HepG2 (cell line): ENCODE measurements at regions not wholly inside any gene's neighbourhood (a gene's known extent, or its start where the extent isn't known, plus 50 kb on each side); places are given as distances from the start of the nearest gene placed in this dataset.

ENCODE experiments used
- PHF21A ChIP-seq: sonication (generic); formaldehyde crosslinking; IDR thresholded peaks from 2 replicates; pipeline ENCODE4 v1.5.0; 2020; ENCODE audit warnings: mild to moderate bottlenecking, missing genetic modification reagents
- PRDM10 ChIP-seq: sonication (generic); formaldehyde crosslinking; IDR thresholded peaks from 2 replicates; pipeline ENCODE4 v1.4.0; 2020; ENCODE audit warnings: low read depth, missing genetic modification reagents
- RELA ChIP-seq: sonication (generic); formaldehyde crosslinking; IDR thresholded peaks from 2 replicates; pipeline ENCODE4 v1.4.0; 2020; ENCODE audit warnings: missing genetic modification reagents
- RFXANK ChIP-seq: IDR thresholded peaks from 2 replicates; pipeline ENCODE4 v1.6.1; 2016
- SRSF4 ChIP-seq: fragments of 200-400 bp; formaldehyde crosslinking; IDR thresholded peaks from one replicate; pipeline ENCODE4 v1.6.1; 2018; ENCODE audit warnings: mild to moderate bottlenecking, low read depth, low read length, moderate library complexity; ENCODE audit not compliant: poor library complexity, severe bottlenecking
- TMF1 ChIP-seq: sonication (generic); formaldehyde crosslinking; IDR thresholded peaks from 2 replicates; pipeline ENCODE4 v1.8.1; 2022; ENCODE audit warnings: low read depth, missing genetic modification reagents
- ZHX1 ChIP-seq: sonication (generic); formaldehyde crosslinking; IDR thresholded peaks from 2 replicates; pipeline ENCODE4 v1.8.1; 2022; ENCODE audit warnings: low read depth, mild to moderate bottlenecking, missing genetic modification reagents
- ZNF121 ChIP-seq: sonication (generic); formaldehyde crosslinking; IDR thresholded peaks from 2 replicates; pipeline ENCODE4 v1.5.0; 2020; ENCODE audit warnings: mild to moderate bottlenecking, missing genetic modification reagents
- TF ChIP-seq, protein P1 (sequence below): sonication (generic); formaldehyde crosslinking; IDR thresholded peaks from 2 replicates; pipeline ENCODE4 v1.5.0; 2020; ENCODE audit warnings: mild to moderate bottlenecking, missing genetic modification reagents, moderate library complexity
- TF ChIP-seq, protein P2 (sequence below): IDR thresholded peaks from 2 replicates; pipeline ENCODE4 v1.6.1; 2012; ENCODE audit warnings: inconsistent platforms

GRCh38 chr2:34179511-34179910, 580.4 kb upstream of the FAM98A start:
- TF ChIP-seq, protein P1, sequence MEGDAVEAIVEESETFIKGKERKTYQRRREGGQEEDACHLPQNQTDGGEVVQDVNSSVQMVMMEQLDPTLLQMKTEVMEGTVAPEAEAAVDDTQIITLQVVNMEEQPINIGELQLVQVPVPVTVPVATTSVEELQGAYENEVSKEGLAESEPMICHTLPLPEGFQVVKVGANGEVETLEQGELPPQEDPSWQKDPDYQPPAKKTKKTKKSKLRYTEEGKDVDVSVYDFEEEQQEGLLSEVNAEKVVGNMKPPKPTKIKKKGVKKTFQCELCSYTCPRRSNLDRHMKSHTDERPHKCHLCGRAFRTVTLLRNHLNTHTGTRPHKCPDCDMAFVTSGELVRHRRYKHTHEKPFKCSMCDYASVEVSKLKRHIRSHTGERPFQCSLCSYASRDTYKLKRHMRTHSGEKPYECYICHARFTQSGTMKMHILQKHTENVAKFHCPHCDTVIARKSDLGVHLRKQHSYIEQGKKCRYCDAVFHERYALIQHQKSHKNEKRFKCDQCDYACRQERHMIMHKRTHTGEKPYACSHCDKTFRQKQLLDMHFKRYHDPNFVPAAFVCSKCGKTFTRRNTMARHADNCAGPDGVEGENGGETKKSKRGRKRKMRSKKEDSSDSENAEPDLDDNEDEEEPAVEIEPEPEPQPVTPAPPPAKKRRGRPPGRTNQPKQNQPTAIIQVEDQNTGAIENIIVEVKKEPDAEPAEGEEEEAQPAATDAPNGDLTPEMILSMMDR (CRISPR knock-in tag), result no peak
- TF ChIP-seq SRSF4 (no peak), ZHX1 (CRISPR knock-in tag) (no peak), RELA (no peak), TMF1 (no peak), PRDM10 (CRISPR knock-in tag) (no peak), RFXANK (CRISPR knock-in tag) (no peak), ZNF121 (CRISPR knock-in tag) (no peak), PHF21A (CRISPR knock-in tag) (no peak)
- TF ChIP-seq, protein P2, sequence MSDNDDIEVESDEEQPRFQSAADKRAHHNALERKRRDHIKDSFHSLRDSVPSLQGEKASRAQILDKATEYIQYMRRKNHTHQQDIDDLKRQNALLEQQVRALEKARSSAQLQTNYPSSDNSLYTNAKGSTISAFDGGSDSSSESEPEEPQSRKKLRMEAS, result no peak
